COLO829 (cell line): ENCODE measurements at regions not wholly inside any gene's neighbourhood (a gene's known extent, or its start where the extent isn't known, plus 50 kb on each side); places are given as distances from the start of the nearest gene placed in this dataset.
"Not testable (repeated sequence)": the region's sequence is repeated elsewhere in the genome, so short reads cannot be mapped to it uniquely, and the experiment has no call there.

Experiments
- DNase-seq: peaks from one replicate; pipeline ENCODE4 v3.0.0; 2012; ENCODE audit warnings: low spot score

DNA sequence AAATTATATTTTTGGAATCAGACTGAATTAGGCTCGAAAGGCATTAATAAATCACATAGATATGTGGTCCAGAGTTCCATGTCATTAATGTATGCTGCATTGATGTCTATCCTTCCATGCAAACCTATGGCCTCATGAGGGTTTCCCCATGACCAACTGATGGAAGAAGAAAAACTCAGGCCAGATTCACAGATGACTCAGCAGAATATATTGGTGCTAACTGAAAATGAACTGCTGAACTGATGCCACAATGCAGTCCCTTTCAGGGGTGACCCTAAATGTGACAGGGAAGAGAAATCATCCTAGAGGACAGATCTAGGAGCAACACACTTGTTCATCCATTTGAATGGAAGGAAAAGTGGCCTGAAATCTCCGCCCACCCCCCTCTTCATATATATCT, 110.5 kb upstream of the KCND3 start:
- DNase-seq, result no peak

DNA sequence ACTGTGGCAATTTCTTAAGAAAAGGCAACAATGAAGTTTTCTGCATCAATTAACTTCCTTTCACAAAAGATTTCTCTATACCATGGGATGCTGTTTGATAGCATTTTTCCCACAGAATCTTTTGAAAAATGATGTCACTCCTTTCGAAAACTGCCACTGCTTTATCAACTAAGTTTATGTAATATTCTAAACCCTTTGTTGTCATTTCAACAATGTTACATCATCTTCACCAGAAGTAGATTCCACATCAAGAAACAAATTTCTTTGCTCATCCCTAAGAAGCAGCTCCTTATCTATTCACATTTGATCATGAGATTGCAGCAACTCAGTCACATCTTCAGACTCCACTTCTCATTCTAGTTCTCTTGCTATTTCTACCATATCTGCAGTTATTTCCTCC, 116.1 kb upstream of the KCND3 start:
- DNase-seq, result no peak

DNA sequence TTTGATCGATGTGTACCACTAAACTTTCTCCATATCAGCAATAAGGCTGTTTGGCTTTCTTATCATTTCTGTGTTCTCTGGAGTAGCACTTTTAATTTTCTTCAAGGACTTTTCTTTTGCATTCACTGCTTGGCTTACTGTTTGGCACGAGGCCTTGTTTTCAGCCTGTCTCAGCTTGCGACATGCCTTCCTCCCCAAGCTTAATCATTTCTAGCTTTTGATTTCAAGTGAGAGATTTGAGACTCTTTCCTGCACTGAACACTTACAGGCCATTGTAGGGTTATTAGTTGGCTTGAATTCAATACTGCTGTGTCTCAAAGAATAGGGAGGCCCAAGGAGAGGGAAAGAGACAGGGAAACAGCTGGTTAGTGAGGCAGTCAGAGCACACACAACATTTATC, 120.6 kb upstream of the KCND3 start:
- DNase-seq, result no peak

DNA sequence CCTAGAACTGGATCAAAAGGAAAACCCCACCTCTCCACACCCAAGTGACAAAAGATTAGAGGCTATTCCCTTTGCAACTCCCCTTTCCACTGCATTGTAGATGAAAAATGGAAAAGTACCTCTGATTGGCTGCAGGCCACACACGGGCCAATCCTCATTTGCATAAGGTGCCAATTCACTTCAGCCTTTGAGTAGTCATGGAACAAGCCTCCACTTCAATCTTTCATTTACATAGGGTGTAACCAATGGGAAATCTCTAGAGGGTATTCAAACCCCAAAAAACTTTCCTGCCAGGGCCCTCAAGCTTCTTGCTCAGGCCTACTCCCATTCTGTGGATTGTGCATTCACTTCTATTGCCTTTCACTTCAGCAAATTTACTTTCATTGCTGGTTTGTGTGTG, 122.3 kb upstream of the KCND3 start:
- no peak for DNase-seq

DNA sequence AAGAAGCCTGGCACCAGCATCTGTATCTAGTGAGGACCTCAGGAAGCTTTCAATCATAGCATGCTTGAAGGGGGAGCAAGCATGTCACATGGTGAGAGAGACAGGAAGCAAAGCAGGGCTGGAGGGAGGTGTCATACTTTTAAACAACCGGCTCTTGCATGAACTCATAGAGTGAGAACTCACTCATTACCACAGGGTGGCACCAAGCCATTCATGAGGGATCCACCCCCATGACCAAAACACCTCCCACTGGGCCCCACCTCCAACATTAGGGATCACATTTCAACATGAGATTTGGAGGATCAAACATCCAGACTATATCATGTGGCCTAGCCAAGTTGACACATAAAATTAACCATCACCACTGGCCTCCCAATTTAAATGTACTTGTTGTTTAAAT, 125.1 kb upstream of the KCND3 start:
- no peak for DNase-seq

DNA sequence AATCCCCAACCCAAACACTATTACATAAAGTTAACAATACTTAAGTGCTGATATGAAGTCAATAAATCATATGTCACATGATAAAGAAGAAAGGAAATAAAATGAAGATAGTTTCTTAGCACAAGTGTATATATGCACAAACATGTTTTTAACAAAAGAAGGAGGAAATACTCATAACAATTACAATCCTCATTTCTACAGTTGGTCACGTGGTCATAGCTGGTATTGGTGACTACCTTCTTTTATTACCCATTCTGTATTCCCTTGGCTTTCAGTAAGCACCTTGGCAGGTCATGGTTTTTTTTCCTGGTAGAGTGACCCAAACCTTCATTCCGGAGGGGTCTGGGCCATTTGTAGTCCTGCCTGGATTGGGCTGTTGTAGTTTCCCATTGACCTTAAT, 137.1 kb upstream of the KCND3 start:
- DNase-seq, result no peak

DNA sequence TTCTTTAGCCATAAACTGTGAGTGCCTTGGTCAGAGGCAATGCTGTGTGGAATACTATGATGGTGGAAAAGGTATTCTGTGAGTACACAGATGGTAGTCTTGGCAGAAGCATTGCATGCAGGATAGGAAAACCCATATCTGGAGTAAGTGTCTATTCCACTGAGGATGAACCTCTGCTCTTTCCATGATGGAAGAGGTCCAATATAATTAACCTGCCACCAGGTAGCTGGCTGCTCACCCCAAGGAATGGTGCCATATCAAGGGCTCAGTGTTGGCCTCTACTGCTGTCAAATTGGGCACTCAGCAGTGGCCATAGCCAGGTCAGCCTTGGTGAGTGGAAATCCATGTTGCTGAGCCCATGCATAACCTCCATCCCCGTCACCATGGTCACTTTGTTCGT, 138.1 kb upstream of the KCND3 start:
- not testable (repeated sequence) for DNase-seq

DNA sequence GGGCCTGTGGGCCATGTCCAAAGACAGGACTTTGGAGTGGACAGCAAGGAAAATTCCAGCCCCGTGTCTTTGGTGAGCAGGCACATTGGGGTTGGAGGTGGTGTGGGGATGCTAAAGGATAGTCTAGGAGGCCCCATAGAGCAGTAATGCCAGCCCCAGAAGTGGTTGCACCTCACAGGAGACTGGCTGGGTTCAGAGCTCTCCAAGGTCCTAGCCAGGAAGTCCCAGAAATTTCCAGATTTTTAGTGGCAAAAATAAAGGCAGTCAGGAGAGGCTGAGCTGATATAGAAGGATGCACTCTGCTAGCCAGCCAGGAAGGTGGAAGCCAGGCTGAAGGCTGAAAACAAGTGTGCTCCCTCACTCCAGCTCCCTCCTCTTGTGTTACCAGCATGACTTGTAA, 144.0 kb upstream of the KCND3 start:
- no peak for DNase-seq

DNA sequence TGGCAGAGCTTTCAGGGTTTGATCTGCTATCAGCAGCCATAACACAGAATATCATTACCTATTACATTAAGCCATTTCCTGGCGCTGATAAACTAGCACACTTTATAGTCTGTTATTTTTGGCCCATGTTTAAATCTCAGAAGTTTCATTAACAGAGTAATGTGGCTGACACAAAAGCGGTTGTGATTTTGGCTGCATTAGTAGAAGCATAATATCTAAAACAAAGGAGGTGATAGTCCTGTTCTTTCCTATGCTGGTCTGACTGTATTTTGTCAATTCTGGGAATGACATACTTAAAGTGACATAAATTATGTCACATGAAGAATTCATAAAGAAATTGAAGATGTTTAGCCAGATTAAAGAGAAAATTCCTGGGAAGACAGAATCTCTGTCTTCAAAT, 151.3 kb upstream of the KCND3 start:
- no peak for DNase-seq

DNA sequence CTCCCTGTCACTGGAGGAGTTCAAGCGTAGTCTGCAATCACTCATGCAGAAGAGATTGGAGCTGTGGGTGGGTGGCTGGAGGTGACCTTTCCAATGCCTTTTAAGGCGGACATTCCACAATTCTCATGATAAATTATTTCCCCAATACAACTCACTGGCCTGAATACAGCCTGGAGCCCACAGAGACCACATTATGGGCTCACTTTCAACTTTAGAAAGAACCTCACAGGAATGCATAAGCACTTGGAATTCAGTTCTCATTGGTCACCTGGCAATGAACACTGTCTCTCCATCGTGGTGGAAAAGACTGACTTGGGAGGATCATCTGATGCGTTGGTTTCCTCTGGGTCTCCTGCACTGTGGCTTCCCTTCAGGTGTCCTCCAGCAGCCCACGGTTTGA, 151.8 kb upstream of the KCND3 start:
- no peak for DNase-seq

DNA sequence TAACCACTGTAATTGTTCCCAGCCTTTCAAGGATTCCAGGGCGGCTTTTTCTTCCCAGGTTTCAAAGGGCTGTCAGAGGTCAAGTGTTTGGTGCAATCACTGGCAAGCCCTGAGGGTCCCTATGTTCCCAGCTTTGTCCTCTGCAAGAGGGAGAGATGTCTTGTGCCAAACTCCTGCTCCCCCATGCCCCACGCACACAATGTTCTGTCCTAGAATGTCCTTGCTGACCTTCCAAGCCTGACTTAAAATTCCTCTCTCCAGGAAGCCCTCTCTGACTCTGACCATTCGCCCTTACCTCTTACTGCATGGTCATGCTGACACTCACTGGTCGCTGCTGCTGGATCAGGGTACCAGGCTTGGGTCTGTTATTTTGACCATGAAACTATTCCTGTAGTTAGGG, 152.5 kb upstream of the KCND3 start:
- DNase-seq, result no peak

DNA sequence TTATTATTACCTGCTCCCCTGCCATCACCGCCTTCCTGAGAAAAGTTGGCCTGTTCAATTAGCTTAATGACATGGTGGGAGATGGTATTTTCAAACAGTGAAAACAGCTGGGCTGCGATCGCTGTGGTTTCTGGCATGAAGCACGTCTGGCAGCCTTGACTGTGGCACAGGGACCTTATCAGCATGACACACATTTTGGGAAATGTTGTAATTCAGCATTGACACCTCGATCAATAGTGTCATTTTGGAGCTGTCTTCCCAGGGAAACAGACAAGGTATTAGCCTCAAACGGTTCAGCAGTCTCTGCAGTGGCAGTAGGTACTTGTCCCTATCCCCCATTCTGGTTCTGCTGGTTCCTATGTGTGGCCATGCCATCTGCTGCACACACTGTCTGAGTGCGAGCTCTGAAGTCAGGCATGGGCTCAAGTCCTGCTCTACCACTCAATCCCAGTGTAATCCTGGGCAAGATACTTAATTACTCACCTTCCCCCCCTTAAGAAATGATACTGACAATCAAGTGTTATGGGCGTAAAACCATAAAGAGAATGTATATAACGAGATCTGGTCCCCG, 154.5 kb upstream of the KCND3 start:
- no peak for DNase-seq

DNA sequence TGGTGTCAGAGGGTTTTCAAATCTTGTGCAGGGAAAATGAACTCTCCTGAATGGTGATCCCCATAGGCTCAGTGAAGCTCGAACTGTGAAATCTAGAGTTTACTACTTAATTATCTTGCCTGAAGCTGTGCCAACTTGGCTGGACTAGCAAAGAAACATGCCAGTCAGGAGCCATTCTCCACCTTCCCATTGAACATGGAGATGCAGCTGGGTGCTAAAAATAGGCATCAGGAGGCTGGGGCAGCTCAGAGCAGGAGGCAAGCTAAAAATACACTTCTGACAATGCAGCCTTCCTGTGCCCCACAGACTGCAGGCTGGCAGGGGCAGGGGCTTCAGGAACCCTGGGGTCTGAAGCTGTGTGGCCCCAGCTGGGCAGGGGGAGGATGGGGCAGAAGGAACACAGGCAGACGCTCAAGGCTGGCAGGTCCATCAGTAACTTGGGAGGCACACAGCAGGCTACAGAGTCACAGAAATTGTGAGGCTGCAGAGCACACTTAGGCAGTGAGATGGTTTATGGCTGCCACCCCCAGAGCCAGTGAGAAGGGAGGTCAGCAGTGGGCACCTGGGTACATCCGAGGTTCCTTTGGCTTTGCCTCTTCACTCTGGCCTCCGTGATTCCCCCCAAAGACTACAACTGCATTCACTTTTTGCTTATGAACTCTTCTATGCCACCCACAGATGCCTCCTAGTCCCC, 155.4 kb upstream of the KCND3 start:
- DNase-seq, result no peak

DNA sequence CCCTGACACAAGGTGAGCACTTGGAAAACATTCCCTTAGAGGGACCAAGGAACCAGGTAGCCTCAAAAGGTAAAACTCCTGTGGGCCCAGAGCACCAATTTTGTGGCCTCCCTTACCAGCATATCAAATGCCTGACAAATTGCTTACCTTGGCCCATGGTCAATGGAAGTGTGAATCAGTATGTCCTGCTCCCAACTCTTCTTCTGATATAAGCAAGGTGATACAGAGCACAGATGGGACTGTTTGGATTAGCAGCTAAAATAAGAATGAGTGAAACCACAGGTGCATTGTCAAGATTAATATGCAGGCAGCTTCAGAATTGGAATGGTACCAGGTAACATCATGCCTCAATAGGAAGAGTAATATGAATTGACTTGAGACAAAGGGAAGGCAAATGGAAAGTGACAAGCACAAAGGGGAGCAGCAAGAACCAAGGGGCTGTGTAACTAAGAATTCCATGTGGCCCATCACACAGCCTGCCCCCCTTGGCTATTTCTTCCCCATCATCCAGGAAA, 156.8 kb upstream of the KCND3 start:
- DNase-seq, result no peak

DNA sequence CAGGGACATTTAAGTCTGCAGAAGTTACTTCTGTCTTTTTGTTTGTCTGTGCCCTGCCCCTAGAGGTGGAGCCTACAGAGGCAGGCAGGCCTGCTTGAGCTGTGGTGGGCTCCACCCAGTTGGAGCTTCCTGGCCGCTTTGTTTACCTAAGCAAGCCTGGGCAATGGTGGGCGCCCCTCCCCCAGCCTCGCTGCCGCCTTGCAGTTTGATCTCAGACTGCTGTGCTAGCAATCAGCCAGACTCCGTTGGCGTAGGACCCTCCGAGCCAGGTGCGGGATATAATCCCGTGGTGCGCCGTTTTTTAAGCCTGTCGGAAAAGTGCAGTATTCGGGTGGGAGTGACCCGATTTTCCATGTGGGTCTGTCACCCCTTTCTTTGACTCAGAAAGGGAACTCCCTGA, 170.7 kb upstream of the KCND3 start:
- not testable (repeated sequence) for DNase-seq

DNA sequence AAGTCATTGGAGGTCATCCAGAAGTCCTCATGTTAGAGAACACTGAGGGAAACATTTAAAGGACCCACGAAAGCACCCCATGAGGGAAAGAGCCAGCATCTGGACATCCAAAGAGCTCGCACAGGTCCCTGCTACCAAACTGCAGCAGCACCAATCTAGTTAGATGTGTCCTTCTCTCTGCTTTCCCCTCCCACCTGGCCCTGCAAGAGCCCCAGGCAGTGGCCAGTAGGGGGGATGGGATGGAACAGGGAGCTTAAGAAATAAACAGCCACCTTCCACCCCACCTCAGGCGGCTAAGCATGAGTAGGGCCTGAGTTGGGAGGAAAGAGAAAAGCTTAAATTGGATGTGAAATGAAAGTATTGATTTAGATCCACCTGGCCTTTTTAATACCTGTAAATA, 175.9 kb upstream of the KCND3 start:
- no peak for DNase-seq

DNA sequence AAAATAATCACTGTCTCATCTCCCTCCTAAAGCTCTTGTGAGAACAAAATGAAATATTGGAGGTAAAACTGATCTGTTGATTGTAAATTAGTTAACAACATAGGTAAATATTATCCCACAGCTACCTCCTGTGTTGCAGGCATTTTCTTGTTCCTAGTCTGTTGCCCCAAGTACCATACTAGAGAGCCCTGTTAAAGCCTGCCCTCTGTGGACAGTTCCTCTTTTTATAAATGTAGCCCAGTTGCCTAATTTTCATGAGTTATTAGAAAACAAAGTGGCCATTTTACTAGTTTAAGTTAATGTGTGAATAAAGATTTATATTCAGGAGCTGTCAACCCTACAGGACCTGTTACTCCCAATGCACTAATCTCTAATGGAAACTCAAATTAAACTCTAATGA, 180.0 kb upstream of the KCND3 start:
- DNase-seq, result no peak

DNA sequence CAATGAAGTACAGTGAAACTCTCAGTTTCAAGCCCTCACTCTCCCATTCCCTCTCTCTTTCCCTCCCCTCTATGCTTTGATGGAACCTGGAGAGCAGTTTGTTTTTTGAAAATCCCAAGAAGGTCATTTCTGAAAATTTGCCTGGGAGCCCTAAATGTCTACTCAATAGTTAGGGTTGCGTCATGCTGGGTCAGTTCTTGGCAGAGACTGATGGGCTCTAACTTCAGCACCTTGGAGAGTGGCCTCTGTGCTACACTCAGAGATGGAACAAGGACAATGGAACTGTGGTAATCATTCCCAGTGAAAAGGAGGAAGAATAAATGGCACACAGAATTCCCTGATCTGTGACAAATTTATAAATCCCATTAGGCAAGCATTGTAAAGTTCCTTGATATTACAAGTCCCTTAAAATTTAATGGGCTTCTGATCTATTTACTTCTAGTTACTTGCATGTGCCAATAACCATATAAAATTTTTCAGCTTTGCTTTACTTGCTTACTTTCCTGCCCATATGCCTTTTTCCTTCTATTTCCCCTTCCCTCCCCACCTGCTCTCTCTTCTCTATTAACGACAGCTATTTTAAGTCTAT, 182.9 kb upstream of the KCND3 start:
- peak; percentile 27 for DNase-seq

DNA sequence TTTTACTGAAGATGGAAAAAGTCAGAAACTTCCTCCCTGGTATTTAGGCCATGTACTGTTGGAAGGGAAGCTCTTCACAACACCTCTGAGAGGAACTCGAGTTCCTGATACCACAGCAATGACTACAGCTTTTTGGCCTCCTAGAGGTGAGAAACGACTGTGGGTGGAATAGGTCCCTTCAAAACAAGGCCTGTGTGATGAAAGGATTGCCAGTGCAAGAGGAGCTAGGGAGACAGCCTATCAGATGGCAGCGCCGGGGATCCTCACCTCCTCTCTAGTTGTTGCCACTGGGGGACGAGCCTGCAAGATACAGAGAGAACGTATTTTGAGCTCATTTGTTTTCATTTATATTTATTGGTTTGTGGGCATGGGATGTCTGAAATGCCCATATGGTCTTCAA, 187.8 kb upstream of the KCND3 start:
- DNase-seq, result no peak

DNA sequence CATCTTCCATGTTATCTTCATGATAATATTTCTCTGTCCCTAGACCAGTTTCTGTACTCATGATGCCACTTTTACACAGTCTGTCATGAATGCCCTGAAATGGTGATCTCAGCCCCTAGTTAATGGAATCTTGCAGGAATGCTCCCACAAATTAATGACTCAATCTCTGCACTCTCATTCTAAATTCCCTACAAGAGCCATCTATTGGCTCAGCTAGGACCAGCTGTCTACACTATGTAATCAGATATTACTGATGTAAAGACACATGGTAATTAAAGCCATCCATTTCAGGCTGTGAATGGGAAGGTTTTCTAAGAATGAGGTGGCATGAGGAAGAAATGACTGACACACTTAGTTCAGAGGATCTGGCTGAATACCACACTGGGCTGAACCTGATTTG, 199.1 kb upstream of the KCND3 start:
- no peak for DNase-seq

DNA sequence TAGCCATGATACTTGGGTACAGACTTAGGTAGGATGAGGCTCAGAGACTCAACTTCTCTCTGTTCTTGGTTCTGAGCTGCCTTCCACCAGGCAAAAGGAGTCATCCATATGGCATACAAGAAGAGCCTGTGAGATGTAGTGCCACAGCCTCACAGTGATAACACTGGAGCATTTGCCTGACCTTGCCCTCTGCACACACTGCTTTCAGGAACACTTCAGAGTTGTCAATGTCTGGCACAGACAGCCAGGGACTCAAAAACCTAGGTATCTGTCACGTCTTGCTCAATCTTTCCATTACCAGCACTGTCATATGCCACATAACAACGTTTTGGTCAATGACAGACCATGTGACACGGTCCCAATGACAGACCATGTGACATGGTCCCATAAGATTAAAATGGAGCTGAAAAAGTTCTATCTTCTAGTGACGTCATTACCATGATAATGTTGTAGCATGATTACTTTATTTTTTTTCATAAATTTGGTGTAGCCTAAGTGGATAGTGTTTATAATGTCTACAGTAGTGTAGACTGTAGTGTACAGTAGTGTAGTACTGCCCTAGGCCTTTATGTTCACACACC, 199.9 kb upstream of the CTTNBP2NL start:
- DNase-seq, result no peak

DNA sequence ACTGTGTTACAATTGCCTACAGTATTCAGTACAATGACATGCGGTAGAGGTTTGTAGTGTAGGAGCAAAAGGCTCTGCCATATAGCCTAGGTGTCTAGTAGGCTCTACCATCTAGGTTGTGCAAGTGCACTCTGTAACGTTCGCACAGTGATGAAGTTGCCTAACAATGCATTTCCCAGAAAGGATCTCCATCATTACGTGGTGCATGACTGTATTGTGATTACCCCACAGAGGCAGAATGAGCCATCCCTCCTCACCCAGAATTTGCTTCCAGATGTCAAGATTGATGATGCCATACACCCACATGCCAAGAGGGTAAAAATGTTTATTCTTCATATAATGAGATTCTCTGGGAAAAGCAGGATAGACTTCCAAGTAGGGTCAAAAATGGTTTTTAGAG, 199.3 kb upstream of the CTTNBP2NL start:
- no peak for DNase-seq

DNA sequence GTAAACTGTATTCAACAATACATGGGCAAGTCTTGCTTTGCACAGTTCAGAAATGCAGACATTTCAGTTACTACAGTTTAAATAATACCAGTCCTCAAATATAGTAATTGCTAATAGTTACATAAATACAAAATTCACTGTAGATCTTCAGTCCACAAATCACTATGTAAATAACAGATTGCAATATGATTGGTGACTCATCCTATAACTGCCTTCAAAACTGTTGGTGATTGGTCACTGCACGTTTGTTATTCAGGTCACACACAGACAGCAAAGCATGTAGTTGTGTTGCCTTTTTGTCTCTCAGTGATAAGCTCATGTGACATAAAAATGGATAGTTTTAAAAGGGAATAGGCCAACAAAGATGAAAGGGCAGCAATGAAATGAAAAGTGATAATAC, 186.5 kb upstream of the CTTNBP2NL start:
- no peak for DNase-seq
